SK-N-SH (cell line): ENCODE measurements at regions not wholly inside any gene's neighbourhood (a gene's known extent, or its start where the extent isn't known, plus 50 kb on each side); places are given as distances from the start of the nearest gene placed in this dataset.

Experiments used
- CTCF ChIA-PET: fragments of 300-600, 350-600 bp; formaldehyde crosslinking; extraction: SDS; loops from one replicate; lab custom pipeline; 2021; lab: Yijun Ruan, JAX
- POLR2A ChIA-PET: fragments of 350-600 bp; sonication (Branson Sonifier 250); formaldehyde crosslinking; extraction: SDS; loops from one replicate; lab custom pipeline; 2020; ENCODE audit warnings: antibody characterized with exemption, inconsistent platforms; lab: Yijun Ruan, JAX
- DNase-seq: peaks from one replicate; pipeline ENCODE4 v3.0.0; 2012
- H2AFZ ChIP-seq: fragments of 200-600 bp; sonication (generic); 2 replicates; pipeline ENCODE4 v1.8.1; 2016; ENCODE audit warnings: antibody characterized with exemption, mild to moderate bottlenecking, low read depth
- H3F3A ChIP-seq: fragments of 200-600 bp; sonication (generic); replicated peaks from 2 replicates; pipeline ENCODE3; 2016; ENCODE audit warnings: antibody characterized with exemption, mild to moderate bottlenecking; ENCODE audit not compliant: insufficient read depth
- H3K27ac ChIP-seq, 2 experiments: fragments of 200-500 bp in 1 of 2; fragments of 200-600 bp in 1 of 2; sonication (Bioruptor generic) in 1 of 2; sonication (generic), shearing (Covaris generic) in 1 of 2; 2 replicates each; pipeline versions ENCODE4 v1.5.1 to v1.6.1; 2014 to 2016; ENCODE audit warnings: low read depth in 2 of 2, inconsistent platforms in 1 of 2, low read length in 1 of 2, mild to moderate bottlenecking in 1 of 2, mixed read lengths in 1 of 2
- H3K27me3 ChIP-seq: fragments of 200-600 bp; sonication (generic), shearing (Covaris generic); 2 replicates; pipeline ENCODE4 v1.6.1; 2016; ENCODE audit warnings: mixed run types; ENCODE audit not compliant: insufficient read depth
- H3K36me3 ChIP-seq, 2 experiments: fragments of 200-500 bp in 1 of 2; fragments of 200-600 bp in 1 of 2; sonication (Bioruptor generic) in 1 of 2; sonication (generic) in 1 of 2; replicated peaks in 1 of 2; 2 replicates each; pipeline versions ENCODE3 to v1.5.1; 2014 to 2016; ENCODE audit warnings: low read length in 1 of 2, mild to moderate bottlenecking in 1 of 2; ENCODE audit not compliant: insufficient read depth in 2 of 2, control insufficient read depth in 1 of 2
- H3K4me1 ChIP-seq, 2 experiments: fragments of 200-500 bp in 1 of 2; fragments of 200-600 bp in 1 of 2; sonication (Bioruptor generic) in 1 of 2; sonication (generic), shearing (Covaris generic) in 1 of 2; 2 replicates each; pipeline versions ENCODE4 v1.5.1 to v1.6.1; 2014 to 2016; ENCODE audit warnings: low read depth in 1 of 2, low read length in 1 of 2, mixed run types in 1 of 2; ENCODE audit not compliant: insufficient read depth in 2 of 2, control insufficient read depth in 1 of 2
- H3K4me2 ChIP-seq: fragments of 200-600 bp; sonication (generic), shearing (Covaris generic); 2 replicates; pipeline ENCODE4 v1.6.1; 2017; ENCODE audit warnings: mixed run types
- H3K4me3 ChIP-seq, 2 experiments: fragments of 200-500 bp in 1 of 2; fragments of 200-600 bp in 1 of 2; sonication (Bioruptor generic) in 1 of 2; sonication (generic), shearing (Covaris generic) in 1 of 2; 2 replicates each; pipeline versions ENCODE4 v1.5.1 to v1.8.1; 2014 to 2016; ENCODE audit warnings: low read depth in 2 of 2, inconsistent platforms in 1 of 2, low read length in 1 of 2, mild to moderate bottlenecking in 1 of 2, mixed read lengths in 1 of 2, moderate library complexity in 1 of 2
- H3K79me2 ChIP-seq: fragments of 200-600 bp; sonication (generic); 2 replicates; pipeline ENCODE4 v1.8.1; 2017; ENCODE audit warnings: mild to moderate bottlenecking; ENCODE audit not compliant: insufficient read depth
- H3K9ac ChIP-seq: fragments of 200-600 bp; sonication (generic); 2 replicates; pipeline ENCODE4 v1.6.1; 2017; ENCODE audit warnings: mixed run types
- H3K9me2 ChIP-seq: fragments of 200-600 bp; sonication (generic); 2 replicates; pipeline ENCODE4 v1.6.1; 2017; ENCODE audit warnings: mixed run types
- H3K9me3 ChIP-seq: fragments of 200-600 bp; sonication (generic); 2 replicates; pipeline ENCODE4 v1.6.1; 2017; ENCODE audit warnings: mixed run types, mild to moderate bottlenecking, moderate library complexity
- H4K20me1 ChIP-seq: fragments of 200-600 bp; sonication (generic); 2 replicates; pipeline ENCODE4 v1.6.1; 2017; ENCODE audit warnings: mild to moderate bottlenecking, mixed run types; ENCODE audit not compliant: insufficient read depth
- ELF1 ChIP-seq: IDR thresholded peaks from 2 replicates; pipeline ENCODE4 v1.4.0; 2012
- EZH2phosphoT487 ChIP-seq: fragments of 200-600 bp; sonication (generic); IDR thresholded peaks from 2 replicates; pipeline ENCODE4 v1.6.1; 2017; ENCODE audit warnings: low read depth, mixed run types, mild to moderate bottlenecking, antibody characterized with exemption, moderate library complexity, borderline replicate concordance
- FOXJ3 ChIP-seq: sonication (generic); formaldehyde crosslinking; IDR thresholded peaks from 2 replicates; pipeline ENCODE4 v1.5.1; 2020; ENCODE audit warnings: mild to moderate bottlenecking, missing genetic modification reagents
- FOXM1 ChIP-seq: IDR thresholded peaks from 2 replicates; pipeline ENCODE4 v1.4.0; 2012; ENCODE audit warnings: low read depth, mild to moderate bottlenecking
- GATA2 ChIP-seq: sonication (generic); formaldehyde crosslinking; IDR thresholded peaks from 2 replicates; pipeline ENCODE4 v1.5.0; 2020; ENCODE audit warnings: mild to moderate bottlenecking, missing genetic modification reagents
- JUND ChIP-seq: IDR thresholded peaks from 2 replicates; pipeline ENCODE4 v1.4.0; 2012
- MXI1 ChIP-seq: IDR thresholded peaks from 2 replicates; pipeline ENCODE4 v1.6.1; 2012; ENCODE audit warnings: mild to moderate bottlenecking, low read depth, low read length, improper control_type of control experiment
- NFIC ChIP-seq: IDR thresholded peaks from 2 replicates; pipeline ENCODE4 v1.4.0; 2012; ENCODE audit warnings: borderline replicate concordance
- NRF1 ChIP-seq: IDR thresholded peaks from 2 replicates; pipeline ENCODE4 v1.6.1; 2012; ENCODE audit warnings: low read depth, mild to moderate bottlenecking, low read length
- RCOR1 ChIP-seq: fragments of 150-350 bp; IDR thresholded peaks from 2 replicates; pipeline ENCODE4 v1.6.1; 2017; ENCODE audit warnings: antibody characterized with exemption, low read length
- RFX5 ChIP-seq: IDR thresholded peaks from 2 replicates; pipeline ENCODE4 v1.6.1; 2012; ENCODE audit warnings: mild to moderate bottlenecking, improper control_type of control experiment, low read length
- RXRA ChIP-seq: IDR thresholded peaks from 2 replicates; pipeline ENCODE4 v1.4.0; 2012; ENCODE audit warnings: low read depth, mild to moderate bottlenecking, borderline replicate concordance
- TEAD4 ChIP-seq: IDR thresholded peaks from 2 replicates; pipeline ENCODE4 v1.4.0; 2012; ENCODE audit warnings: mild to moderate bottlenecking, borderline replicate concordance; ENCODE audit not compliant: insufficient read depth
- YY1 ChIP-seq: IDR thresholded peaks from 2 replicates; pipeline ENCODE4 v1.4.0; 2012; ENCODE audit warnings: low read depth, mild to moderate bottlenecking
- whole genome bisulfite sequencing: methylation state at CpG from one replicate; pipeline ENCODE4 v1.1.6; 2017; ENCODE audit warnings: low lambda C conversion rate; 5-methylcytosine and 5-hydroxymethylcytosine counted together
- TF ChIP-seq, protein P1 (sequence below): fragments of 200-600 bp; sonication (generic); IDR thresholded peaks from 2 replicates; pipeline ENCODE4 v1.6.1; 2017; ENCODE audit warnings: antibody characterized with exemption, mild to moderate bottlenecking, moderate library complexity
- TF ChIP-seq, protein P2 (sequence below): IDR thresholded peaks from 2 replicates; pipeline ENCODE4 v1.6.1; 2012; ENCODE audit warnings: mild to moderate bottlenecking, low read depth, low read length, moderate library complexity

DNA sequence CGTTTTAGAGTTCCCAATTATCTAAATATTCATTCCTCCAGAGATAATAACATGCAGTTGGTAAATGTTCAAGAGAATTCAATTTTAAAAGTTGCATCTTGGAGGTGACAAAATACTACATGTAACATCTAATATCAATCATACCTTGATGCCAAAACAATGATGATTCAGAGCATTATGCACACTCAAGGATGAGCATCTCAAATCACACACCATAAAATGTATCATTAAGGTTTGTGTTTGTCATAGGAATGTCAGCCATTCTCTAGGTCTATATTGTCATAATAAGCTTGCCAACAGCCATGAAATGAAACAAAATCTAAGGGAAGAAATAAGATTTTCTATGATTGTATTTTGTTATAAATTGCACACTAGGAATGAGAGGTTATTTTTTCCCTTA, 1667.0 kb downstream of the DPP10 start:
- Histone ChIP-seq H4K20me1 (no peaks in the 10 kb centered on the region), H2AFZ (no peak overlapping the region), H3K27me3 (no peaks in the 10 kb centered on the region), H3K4me3 (no peak overlapping the region), H3K4me2 (no peak overlapping the region), H3K4me1 (no peaks in the 10 kb centered on the region), H3K79me2 (no peaks in the 10 kb centered on the region), H3K9me2 (no peaks in the 10 kb centered on the region), H3K36me3 (peaks cover 0 to 4% of the 10 kb centered on the region in 2 experiments), H3K9me3 (no peaks in the 10 kb centered on the region), H3K27ac (no peak overlapping the region), H3F3A (no peaks in the 10 kb centered on the region), H3K9ac (no peak overlapping the region)
- CTCF ChIA-PET: no interaction called here
- TF ChIP-seq JUND (no peak), EZH2phosphoT487 (no peak), RFX5 (no peak), RXRA (no peak), NFIC (no peak)
- WGBS: 0% methylated on average over 1 of the region's 1 CpG
- no peak for DNase-seq
- POLR2A ChIA-PET: no interaction called here

DNA sequence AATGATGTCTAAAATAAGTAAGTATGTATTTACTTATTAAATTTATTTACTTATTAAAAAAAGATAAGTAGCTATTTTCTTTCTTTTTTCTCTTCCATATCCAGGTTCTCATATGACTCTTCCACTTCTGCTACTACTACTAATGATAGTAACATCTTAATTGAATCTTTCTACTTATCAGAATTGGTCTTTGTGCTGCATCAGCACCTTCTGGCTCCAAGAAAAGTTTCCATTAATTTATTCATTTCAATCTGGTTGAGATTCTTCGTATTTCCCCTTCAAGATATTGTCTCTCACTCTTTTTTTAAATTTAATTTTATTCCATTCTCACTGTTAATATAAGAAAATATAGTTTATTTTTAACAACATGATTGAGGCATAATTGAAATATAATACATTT, 1675.4 kb downstream of the DPP10 start:
- Histone ChIP-seq H3K9me3 (no peaks in the 10 kb centered on the region), H2AFZ (no peak overlapping the region), H3K4me2 (no peak overlapping the region), H3K4me1 (no peaks in the 10 kb centered on the region), H3F3A (no peaks in the 10 kb centered on the region), H3K4me3 (no peak overlapping the region), H3K9ac (no peak overlapping the region), H3K36me3 (peaks cover 0 to 4% of the 10 kb centered on the region in 2 experiments), H3K9me2 (no peaks in the 10 kb centered on the region), H4K20me1 (no peaks in the 10 kb centered on the region), H3K79me2 (no peaks in the 10 kb centered on the region), H3K27me3 (no peaks in the 10 kb centered on the region), H3K27ac (no peak overlapping the region)
- no peak for DNase-seq
- ChIA-PET POLR2A (no interaction called here), CTCF (no interaction called here)
- TF ChIP-seq RXRA (no peak), TEAD4 (no peak), RCOR1 (no peak), RFX5 (no peak), FOXJ3 (CRISPR knock-in tag) (no peak)
- TF ChIP-seq, protein P1, sequence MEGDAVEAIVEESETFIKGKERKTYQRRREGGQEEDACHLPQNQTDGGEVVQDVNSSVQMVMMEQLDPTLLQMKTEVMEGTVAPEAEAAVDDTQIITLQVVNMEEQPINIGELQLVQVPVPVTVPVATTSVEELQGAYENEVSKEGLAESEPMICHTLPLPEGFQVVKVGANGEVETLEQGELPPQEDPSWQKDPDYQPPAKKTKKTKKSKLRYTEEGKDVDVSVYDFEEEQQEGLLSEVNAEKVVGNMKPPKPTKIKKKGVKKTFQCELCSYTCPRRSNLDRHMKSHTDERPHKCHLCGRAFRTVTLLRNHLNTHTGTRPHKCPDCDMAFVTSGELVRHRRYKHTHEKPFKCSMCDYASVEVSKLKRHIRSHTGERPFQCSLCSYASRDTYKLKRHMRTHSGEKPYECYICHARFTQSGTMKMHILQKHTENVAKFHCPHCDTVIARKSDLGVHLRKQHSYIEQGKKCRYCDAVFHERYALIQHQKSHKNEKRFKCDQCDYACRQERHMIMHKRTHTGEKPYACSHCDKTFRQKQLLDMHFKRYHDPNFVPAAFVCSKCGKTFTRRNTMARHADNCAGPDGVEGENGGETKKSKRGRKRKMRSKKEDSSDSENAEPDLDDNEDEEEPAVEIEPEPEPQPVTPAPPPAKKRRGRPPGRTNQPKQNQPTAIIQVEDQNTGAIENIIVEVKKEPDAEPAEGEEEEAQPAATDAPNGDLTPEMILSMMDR: no peak
- 2% methylated on average over 1 of the region's 1 CpG for WGBS

DNA sequence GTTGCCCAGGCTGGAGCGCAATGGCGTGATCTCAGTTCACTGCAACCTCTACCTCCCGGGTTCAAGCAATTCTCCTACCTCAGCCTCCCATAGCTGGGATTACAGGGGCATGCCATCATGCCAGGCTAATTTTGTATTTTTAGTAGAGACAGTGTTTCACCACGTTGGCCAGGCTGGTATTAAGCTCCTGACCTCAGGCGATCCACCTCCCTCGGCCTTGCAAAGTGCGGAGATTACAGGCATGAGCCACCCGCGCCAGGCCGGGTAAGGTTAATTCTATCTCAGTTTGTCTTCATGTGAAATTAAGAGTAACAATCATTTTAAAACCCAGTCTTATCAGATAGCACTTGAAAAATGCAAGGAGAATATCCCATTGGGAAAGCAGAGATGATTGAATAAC, 1681.7 kb upstream of the DDX18 start:
- H3K9me3 ChIP-seq: no peaks in the 10 kb centered on the region
- H3K27me3 ChIP-seq: no peaks in the 10 kb centered on the region
- H4K20me1 ChIP-seq: no peaks in the 10 kb centered on the region
- DNase-seq: no peak
- H3K4me3 ChIP-seq: no peak overlapping the region
- H2AFZ ChIP-seq: no peak overlapping the region
- 55% methylated on average over 10 of the region's 10 CpGs for WGBS
- no peak overlapping the region for H3K27ac ChIP-seq
- H3K36me3 ChIP-seq: no peaks in the 10 kb centered on the region
- H3F3A ChIP-seq: no peaks in the 10 kb centered on the region
- POLR2A ChIA-PET: no interaction called here
- CTCF ChIA-PET: no interaction called here
- no peaks in the 10 kb centered on the region for H3K9me2 ChIP-seq
- no peaks in the 10 kb centered on the region for H3K79me2 ChIP-seq
- no peaks in the 10 kb centered on the region for H3K4me1 ChIP-seq
- no peak overlapping the region for H3K9ac ChIP-seq
- no peak overlapping the region for H3K4me2 ChIP-seq
- TF ChIP-seq RCOR1 (no peak), YY1 (no peak), ELF1 (no peak), FOXM1 (no peak), NRF1 (no peak), MXI1 (no peak), RXRA (no peak), RFX5 (no peak), GATA2 (CRISPR knock-in tag) (no peak)
- TF ChIP-seq, protein P2, sequence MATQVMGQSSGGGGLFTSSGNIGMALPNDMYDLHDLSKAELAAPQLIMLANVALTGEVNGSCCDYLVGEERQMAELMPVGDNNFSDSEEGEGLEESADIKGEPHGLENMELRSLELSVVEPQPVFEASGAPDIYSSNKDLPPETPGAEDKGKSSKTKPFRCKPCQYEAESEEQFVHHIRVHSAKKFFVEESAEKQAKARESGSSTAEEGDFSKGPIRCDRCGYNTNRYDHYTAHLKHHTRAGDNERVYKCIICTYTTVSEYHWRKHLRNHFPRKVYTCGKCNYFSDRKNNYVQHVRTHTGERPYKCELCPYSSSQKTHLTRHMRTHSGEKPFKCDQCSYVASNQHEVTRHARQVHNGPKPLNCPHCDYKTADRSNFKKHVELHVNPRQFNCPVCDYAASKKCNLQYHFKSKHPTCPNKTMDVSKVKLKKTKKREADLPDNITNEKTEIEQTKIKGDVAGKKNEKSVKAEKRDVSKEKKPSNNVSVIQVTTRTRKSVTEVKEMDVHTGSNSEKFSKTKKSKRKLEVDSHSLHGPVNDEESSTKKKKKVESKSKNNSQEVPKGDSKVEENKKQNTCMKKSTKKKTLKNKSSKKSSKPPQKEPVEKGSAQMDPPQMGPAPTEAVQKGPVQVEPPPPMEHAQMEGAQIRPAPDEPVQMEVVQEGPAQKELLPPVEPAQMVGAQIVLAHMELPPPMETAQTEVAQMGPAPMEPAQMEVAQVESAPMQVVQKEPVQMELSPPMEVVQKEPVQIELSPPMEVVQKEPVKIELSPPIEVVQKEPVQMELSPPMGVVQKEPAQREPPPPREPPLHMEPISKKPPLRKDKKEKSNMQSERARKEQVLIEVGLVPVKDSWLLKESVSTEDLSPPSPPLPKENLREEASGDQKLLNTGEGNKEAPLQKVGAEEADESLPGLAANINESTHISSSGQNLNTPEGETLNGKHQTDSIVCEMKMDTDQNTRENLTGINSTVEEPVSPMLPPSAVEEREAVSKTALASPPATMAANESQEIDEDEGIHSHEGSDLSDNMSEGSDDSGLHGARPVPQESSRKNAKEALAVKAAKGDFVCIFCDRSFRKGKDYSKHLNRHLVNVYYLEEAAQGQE: no peak
- TF ChIP-seq, protein P1: no peak
